ENCODE measurements at regions not wholly inside any gene's neighbourhood (a gene's known extent, or its start where the extent isn't known, plus 50 kb on each side); places are given as distances from the start of the nearest gene placed in this dataset.

GRCh38 chr10:117860135-117860534 lies 186.6 kb downstream of the RAB11FIP2 start:
- peaks cover 47% of the 10 kb centered on the region for H3K27me3 ChIP-seq
- H3K27ac ChIP-seq, result no peak overlapping the region
- H3K4me1 ChIP-seq (ENCODE audit: control insufficient read depth in 1 of 2, insufficient read depth in 1 of 2, low read depth in 1 of 2, low read length in 1 of 2), result no peaks in the 10 kb centered on the region
- no peaks in the 10 kb centered on the region for H3K9me3 ChIP-seq
- H3K36me3 ChIP-seq, result no peaks in the 10 kb centered on the region
- TF ChIP-seq CTCF (IDR thresholded peaks at IDR 0.05), result no peak
- no peak overlapping the region for H3K4me3 ChIP-seq (ENCODE audit: low read depth in 1 of 2, low read length in 1 of 2)

- Histone ChIP-seq H3K27ac (no peak overlapping the region), H3K27me3 (peaks cover 47% of the 10 kb centered on the region), H3K9me3 (no peaks in the 10 kb centered on the region), H3K4me1 (ENCODE audit: control insufficient read depth in 1 of 2, insufficient read depth in 1 of 2, low read depth in 1 of 2, low read length in 1 of 2) (no peaks in the 10 kb centered on the region), H3K4me3 (ENCODE audit: low read depth in 1 of 2, low read length in 1 of 2) (no peak overlapping the region), H3K36me3 (no peaks in the 10 kb centered on the region)
- TF ChIP-seq CTCF (IDR thresholded peaks at IDR 0.05), result no peak
Observed at GRCh38 chr10:117860823-117861222, 185.9 kb downstream of the RAB11FIP2 start.

- no peaks in the 10 kb centered on the region for H3K4me1 ChIP-seq (ENCODE audit: control insufficient read depth in 1 of 2, insufficient read depth in 1 of 2, low read depth in 1 of 2, low read length in 1 of 2)
- peaks cover 47% of the 10 kb centered on the region for H3K27me3 ChIP-seq
- H3K9me3 ChIP-seq, result no peaks in the 10 kb centered on the region
- H3K27ac ChIP-seq, result no peak overlapping the region
- no peak overlapping the region for H3K4me3 ChIP-seq (ENCODE audit: low read depth in 1 of 2, low read length in 1 of 2)
- no peak for TF ChIP-seq CTCF (IDR thresholded peaks at IDR 0.05)
- H3K36me3 ChIP-seq, result no peaks in the 10 kb centered on the region
Observed at GRCh38 chr10:117861329-117861728, 185.4 kb downstream of the RAB11FIP2 start.

GRCh38 chr10:117863771-117864170 lies 183.0 kb downstream of the RAB11FIP2 start:
- Histone ChIP-seq H3K27ac (no peak overlapping the region), H3K27me3 (peaks cover 44% of the 10 kb centered on the region), H3K9me3 (no peaks in the 10 kb centered on the region), H3K4me3 (ENCODE audit: low read depth in 1 of 2, low read length in 1 of 2) (no peak overlapping the region), H3K36me3 (no peaks in the 10 kb centered on the region), H3K4me1 (ENCODE audit: control insufficient read depth in 1 of 2, insufficient read depth in 1 of 2, low read depth in 1 of 2, low read length in 1 of 2) (no peaks in the 10 kb centered on the region)
- TF ChIP-seq CTCF (IDR thresholded peaks at IDR 0.05), result no peak

- no peaks in the 10 kb centered on the region for H3K4me1 ChIP-seq (ENCODE audit: control insufficient read depth in 1 of 2, insufficient read depth in 1 of 2, low read depth in 1 of 2, low read length in 1 of 2)
- no peak overlapping the region for H3K27ac ChIP-seq
- peaks cover 47% of the 10 kb centered on the region for H3K27me3 ChIP-seq
- H3K9me3 ChIP-seq, result no peaks in the 10 kb centered on the region
- H3K36me3 ChIP-seq, result no peaks in the 10 kb centered on the region
- TF ChIP-seq CTCF (IDR thresholded peaks at IDR 0.05), result no peak
- H3K4me3 ChIP-seq (ENCODE audit: low read depth in 1 of 2, low read length in 1 of 2), result no peak overlapping the region
Observed at GRCh38 chr10:117865945-117866344, 180.8 kb downstream of the RAB11FIP2 start.

- Histone ChIP-seq H3K36me3 (no peaks in the 10 kb centered on the region), H3K9me3 (no peaks in the 10 kb centered on the region), H3K4me1 (ENCODE audit: control insufficient read depth in 1 of 2, insufficient read depth in 1 of 2, low read depth in 1 of 2, low read length in 1 of 2) (no peaks in the 10 kb centered on the region), H3K4me3 (ENCODE audit: low read depth in 1 of 2, low read length in 1 of 2) (no peak overlapping the region), H3K27ac (no peak overlapping the region), H3K27me3 (peaks cover 53% of the 10 kb centered on the region)
- TF ChIP-seq CTCF (IDR thresholded peaks at IDR 0.05), result no peak
Observed at GRCh38 chr10:117868151-117868550, 178.6 kb downstream of the RAB11FIP2 start.
